GM23338 (cell line): ENCODE measurements at regions not wholly inside any gene's neighbourhood (a gene's known extent, or its start where the extent isn't known, plus 50 kb on each side); places are given as distances from the start of the nearest gene placed in this dataset.

Source experiments
- ATAC-seq: fragments of 200-7000 bp; cut with Tn5 transposase; 3 replicates; pipeline ENCODE4 v1.9.1; 2020
- DNase-seq: peaks from one replicate; pipeline ENCODE4 v3.0.0-alpha.2; 2015; ENCODE audit warnings: low spot score
- H2AFZ ChIP-seq: fragments of 200-600 bp; sonication (generic); 2 replicates; pipeline ENCODE4 v1.8.0; 2016; ENCODE audit warnings: antibody characterized with exemption, mild to moderate bottlenecking, moderate library complexity
- H3F3A ChIP-seq: fragments of 200-600 bp; sonication (generic); replicated peaks from 2 replicates; pipeline ENCODE4 v1.8.0; 2017; ENCODE audit warnings: antibody characterized with exemption, mixed run types, low read depth
- H3K27ac ChIP-seq: fragments of 200-600 bp; sonication (generic); 2 replicates; pipeline ENCODE4 v1.6.1; 2016; ENCODE audit warnings: low read depth
- H3K27me3 ChIP-seq: fragments of 200-600 bp; sonication (generic); 2 replicates; pipeline ENCODE4 v1.8.0; 2016; ENCODE audit warnings: mild to moderate bottlenecking, mixed run types, moderate library complexity; ENCODE audit not compliant: insufficient read depth
- H3K36me3 ChIP-seq: fragments of 200-600 bp; sonication (generic); 2 replicates; pipeline ENCODE4 v1.8.0; 2016; ENCODE audit warnings: mild to moderate bottlenecking; ENCODE audit not compliant: insufficient read depth
- H3K4me1 ChIP-seq: fragments of 200-600 bp; sonication (generic); 2 replicates; pipeline ENCODE4 v1.8.0; 2016; ENCODE audit warnings: mild to moderate bottlenecking, moderate library complexity; ENCODE audit not compliant: insufficient read depth
- H3K4me2 ChIP-seq: fragments of 200-600 bp; sonication (generic); 2 replicates; pipeline ENCODE4 v1.7.1; 2017; ENCODE audit warnings: mixed run types
- H3K4me3 ChIP-seq: fragments of 200-600 bp; sonication (generic); 2 replicates; pipeline ENCODE4 v1.6.1; 2016; ENCODE audit warnings: mixed run types
- H3K79me2 ChIP-seq: fragments of 200-600 bp; sonication (generic); replicated peaks from 2 replicates; pipeline ENCODE4 v1.8.0; 2017; ENCODE audit warnings: mild to moderate bottlenecking; ENCODE audit not compliant: insufficient read depth
- H3K9me2 ChIP-seq: fragments of 200-600 bp; sonication (generic); 2 replicates; pipeline ENCODE4 v1.8.0; 2017; ENCODE audit not compliant: insufficient read depth
- H4K20me1 ChIP-seq: fragments of 200-600 bp; sonication (generic); replicated peaks from 2 replicates; pipeline ENCODE4 v1.8.0; 2017; ENCODE audit warnings: mild to moderate bottlenecking; ENCODE audit not compliant: insufficient read depth
- H3K27ac Mint-ChIP-seq: 2 replicates; pipeline ENCODE4 v1.8.0; 2020; ENCODE audit warnings: inconsistent platforms, mild to moderate bottlenecking, moderate library complexity, mixed read lengths
- H3K27me3 Mint-ChIP-seq: 3 replicates; pipeline ENCODE4 v1.8.0; 2022; ENCODE audit warnings: low read depth, mild to moderate bottlenecking, moderate library complexity, mixed read lengths, inconsistent platforms; ENCODE audit not compliant: insufficient read depth, poor library complexity
- H3K36me3 Mint-ChIP-seq: 3 replicates; pipeline ENCODE4 v1.8.0; 2021; ENCODE audit warnings: low read depth, mild to moderate bottlenecking, inconsistent platforms, moderate library complexity, mixed read lengths
- H3K4me1 Mint-ChIP-seq: 3 replicates; pipeline ENCODE4 v1.8.0; 2020; ENCODE audit warnings: mild to moderate bottlenecking, inconsistent platforms, mixed read lengths
- H3K4me3 Mint-ChIP-seq: 3 replicates; pipeline ENCODE4 v1.8.0; 2021; ENCODE audit warnings: moderate library complexity, mild to moderate bottlenecking, inconsistent platforms, mixed read lengths
- H3K9me3 Mint-ChIP-seq: 3 replicates; pipeline ENCODE4 v1.8.0; 2020; ENCODE audit warnings: moderate library complexity, mild to moderate bottlenecking, inconsistent platforms, mixed read lengths
- CREB1 ChIP-seq: fragments of 250-450 bp; sonication (Bioruptor Pico); IDR thresholded peaks from 2 replicates; pipeline ENCODE4 v1.5.0; 2020; ENCODE audit warnings: low read depth, mild to moderate bottlenecking, moderate library complexity
- ETS1 ChIP-seq: IDR thresholded peaks from 2 replicates; pipeline ENCODE4 v1.6.1; 2016; ENCODE audit warnings: antibody characterized with exemption
- EZH2 ChIP-seq: fragments of 200-600 bp; sonication (generic); IDR thresholded peaks from one replicate; pipeline ENCODE4 v1.8.0; 2017; ENCODE audit warnings: antibody characterized with exemption, mild to moderate bottlenecking, low read depth; ENCODE audit not compliant: unreplicated experiment
- EZH2phosphoT487 ChIP-seq: fragments of 200-600 bp; sonication (generic); IDR thresholded peaks from one replicate; pipeline ENCODE4 v1.8.1; 2018; ENCODE audit warnings: antibody characterized with exemption; ENCODE audit not compliant: unreplicated experiment
- JUNB ChIP-seq: IDR thresholded peaks from one replicate; pipeline ENCODE4 v1.6.1; 2016; ENCODE audit warnings: antibody characterized with exemption; ENCODE audit not compliant: unreplicated experiment
- NANOG ChIP-seq: IDR thresholded peaks from 2 replicates; pipeline ENCODE4 v1.6.1; 2016; ENCODE audit warnings: antibody characterized with exemption, borderline replicate concordance
- POLR2AphosphoS5 ChIP-seq: IDR thresholded peaks from 2 replicates; pipeline ENCODE4 v1.6.1; 2016; ENCODE audit warnings: antibody characterized with exemption, low read depth
- STAT1 ChIP-seq: IDR thresholded peaks from one replicate; pipeline ENCODE4 v1.6.1; 2016; ENCODE audit warnings: antibody characterized with exemption; ENCODE audit not compliant: unreplicated experiment
- ZNF114 ChIP-seq: fragments of 250-450 bp; sonication (Bioruptor Pico); IDR thresholded peaks from 2 replicates; pipeline ENCODE4 v1.5.0; 2020; ENCODE audit warnings: mild to moderate bottlenecking, moderate library complexity
- ZNF331 ChIP-seq: fragments of 250-450 bp; sonication (Bioruptor Pico); IDR thresholded peaks from 2 replicates; pipeline ENCODE4 v1.5.0; 2020; ENCODE audit warnings: low read depth, mild to moderate bottlenecking, moderate library complexity
- ZNF462 ChIP-seq: fragments of 250-450 bp; sonication (Bioruptor Pico); IDR thresholded peaks from 2 replicates; pipeline ENCODE4 v1.5.0; 2020; ENCODE audit warnings: mild to moderate bottlenecking, moderate library complexity
- TF ChIP-seq, protein P1 (sequence below): IDR thresholded peaks from one replicate; pipeline ENCODE4 v1.6.1; 2018; ENCODE audit warnings: antibody characterized with exemption; ENCODE audit not compliant: unreplicated experiment
- TF ChIP-seq, protein P2 (sequence below), 2 experiments: fragments of 200-600 bp in 1 of 2; sonication (generic) in 1 of 2; conservative IDR thresholded peaks; 2 replicates each; pipeline versions ENCODE4 v1.5.1 to v1.6.1; 2016 to 2017; ENCODE audit warnings: antibody characterized with exemption in 2 of 2, low read depth in 2 of 2, mild to moderate bottlenecking in 2 of 2, moderate library complexity in 1 of 2

DNA sequence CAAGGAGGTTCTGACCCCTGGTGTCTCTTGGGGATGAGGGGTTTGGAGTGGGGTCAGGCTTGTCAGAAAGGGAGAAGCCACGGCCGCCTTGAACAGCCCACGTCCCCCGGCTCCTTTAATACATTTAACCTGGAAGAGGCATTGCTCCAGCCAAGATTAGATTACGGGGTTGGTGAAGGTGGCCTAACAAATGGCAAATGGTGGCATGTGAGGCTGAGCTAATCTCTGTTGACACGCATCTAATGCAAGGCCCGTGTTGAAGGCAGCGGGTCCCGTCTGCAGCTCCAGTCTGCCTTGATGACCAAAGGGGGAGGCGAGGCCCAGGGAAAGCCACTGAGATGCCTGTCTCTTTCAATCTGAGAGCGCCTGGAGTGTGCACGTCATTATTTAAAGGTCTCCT is 673.7 kb upstream of the TBX3 start:
- Histone ChIP-seq H3F3A (no peaks in the 10 kb centered on the region), H3K4me1 (no peaks in the 10 kb centered on the region; the same call in 1 of the 2 replicates), H3K4me3 (no peak overlapping the region), H3K27me3 (no peaks in the 10 kb centered on the region), H3K9me2 (no peaks in the 10 kb centered on the region), H3K4me2 (no peak overlapping the region), H2AFZ (peak overlapping the region; percentile 69; the same call in 1 of the 2 replicates), H4K20me1 (no peaks in the 10 kb centered on the region), H3K79me2 (no peaks in the 10 kb centered on the region), H3K27ac (no peak overlapping the region), H3K36me3 (no peaks in the 10 kb centered on the region)
- H3K4me1 Mint-ChIP-seq = no peaks in the 10 kb centered on the region; the same call in 2 of the 3 replicates
- TF ChIP-seq ETS1 = no peak
- TF ChIP-seq JUNB = no peak
- TF ChIP-seq, protein P1, sequence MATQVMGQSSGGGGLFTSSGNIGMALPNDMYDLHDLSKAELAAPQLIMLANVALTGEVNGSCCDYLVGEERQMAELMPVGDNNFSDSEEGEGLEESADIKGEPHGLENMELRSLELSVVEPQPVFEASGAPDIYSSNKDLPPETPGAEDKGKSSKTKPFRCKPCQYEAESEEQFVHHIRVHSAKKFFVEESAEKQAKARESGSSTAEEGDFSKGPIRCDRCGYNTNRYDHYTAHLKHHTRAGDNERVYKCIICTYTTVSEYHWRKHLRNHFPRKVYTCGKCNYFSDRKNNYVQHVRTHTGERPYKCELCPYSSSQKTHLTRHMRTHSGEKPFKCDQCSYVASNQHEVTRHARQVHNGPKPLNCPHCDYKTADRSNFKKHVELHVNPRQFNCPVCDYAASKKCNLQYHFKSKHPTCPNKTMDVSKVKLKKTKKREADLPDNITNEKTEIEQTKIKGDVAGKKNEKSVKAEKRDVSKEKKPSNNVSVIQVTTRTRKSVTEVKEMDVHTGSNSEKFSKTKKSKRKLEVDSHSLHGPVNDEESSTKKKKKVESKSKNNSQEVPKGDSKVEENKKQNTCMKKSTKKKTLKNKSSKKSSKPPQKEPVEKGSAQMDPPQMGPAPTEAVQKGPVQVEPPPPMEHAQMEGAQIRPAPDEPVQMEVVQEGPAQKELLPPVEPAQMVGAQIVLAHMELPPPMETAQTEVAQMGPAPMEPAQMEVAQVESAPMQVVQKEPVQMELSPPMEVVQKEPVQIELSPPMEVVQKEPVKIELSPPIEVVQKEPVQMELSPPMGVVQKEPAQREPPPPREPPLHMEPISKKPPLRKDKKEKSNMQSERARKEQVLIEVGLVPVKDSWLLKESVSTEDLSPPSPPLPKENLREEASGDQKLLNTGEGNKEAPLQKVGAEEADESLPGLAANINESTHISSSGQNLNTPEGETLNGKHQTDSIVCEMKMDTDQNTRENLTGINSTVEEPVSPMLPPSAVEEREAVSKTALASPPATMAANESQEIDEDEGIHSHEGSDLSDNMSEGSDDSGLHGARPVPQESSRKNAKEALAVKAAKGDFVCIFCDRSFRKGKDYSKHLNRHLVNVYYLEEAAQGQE = no peak
- no peak for TF ChIP-seq ZNF462
- TF ChIP-seq POLR2AphosphoS5 = no peak
- no peak for TF ChIP-seq EZH2phosphoT487
- TF ChIP-seq, protein P2, sequence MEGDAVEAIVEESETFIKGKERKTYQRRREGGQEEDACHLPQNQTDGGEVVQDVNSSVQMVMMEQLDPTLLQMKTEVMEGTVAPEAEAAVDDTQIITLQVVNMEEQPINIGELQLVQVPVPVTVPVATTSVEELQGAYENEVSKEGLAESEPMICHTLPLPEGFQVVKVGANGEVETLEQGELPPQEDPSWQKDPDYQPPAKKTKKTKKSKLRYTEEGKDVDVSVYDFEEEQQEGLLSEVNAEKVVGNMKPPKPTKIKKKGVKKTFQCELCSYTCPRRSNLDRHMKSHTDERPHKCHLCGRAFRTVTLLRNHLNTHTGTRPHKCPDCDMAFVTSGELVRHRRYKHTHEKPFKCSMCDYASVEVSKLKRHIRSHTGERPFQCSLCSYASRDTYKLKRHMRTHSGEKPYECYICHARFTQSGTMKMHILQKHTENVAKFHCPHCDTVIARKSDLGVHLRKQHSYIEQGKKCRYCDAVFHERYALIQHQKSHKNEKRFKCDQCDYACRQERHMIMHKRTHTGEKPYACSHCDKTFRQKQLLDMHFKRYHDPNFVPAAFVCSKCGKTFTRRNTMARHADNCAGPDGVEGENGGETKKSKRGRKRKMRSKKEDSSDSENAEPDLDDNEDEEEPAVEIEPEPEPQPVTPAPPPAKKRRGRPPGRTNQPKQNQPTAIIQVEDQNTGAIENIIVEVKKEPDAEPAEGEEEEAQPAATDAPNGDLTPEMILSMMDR (conservative IDR thresholded peaks at IDR 0.05; ENCODE audit: low read depth in 2 of 2) = no peak
- no peak for TF ChIP-seq ZNF114 (CRISPR knock-in tag)
- TF ChIP-seq ZNF331 (CRISPR knock-in tag) = no peak
- no peak for TF ChIP-seq CREB1 (CRISPR knock-in tag)
- no peak for TF ChIP-seq STAT1
- TF ChIP-seq EZH2 = no peak
- TF ChIP-seq NANOG = no peak
- peaks cover 1% of the 10 kb centered on the region for H3K27me3 Mint-ChIP-seq
- H3K4me3 Mint-ChIP-seq = no peak overlapping the region
- H3K27ac Mint-ChIP-seq = no peak overlapping the region
- no peaks in the 10 kb centered on the region; the same call in 1 of the 3 replicates for H3K9me3 Mint-ChIP-seq
- no peak for ATAC-seq
- H3K36me3 Mint-ChIP-seq = no peaks in the 10 kb centered on the region
- DNase-seq = no peak
